MCF 10A (cell line): ENCODE measurements at regions not wholly inside any gene's neighbourhood (a gene's known extent, or its start where the extent isn't known, plus 50 kb on each side); places are given as distances from the start of the nearest gene placed in this dataset.

Source experiments
- BruUV-seq: library from RNA; stranded (reverse); fragments of 400-500 nt; replicated peaks from 2 replicates; lab custom pipeline; 2021; lab: Mats Ljungman, UMichigan
- CTCF ChIA-PET: fragments of 300-600 bp; sonication (Branson Sonifier 250); formaldehyde crosslinking; extraction: SDS; loops from one replicate; lab custom pipeline; 2021; ENCODE audit warnings: antibody characterized with exemption, inconsistent platforms; lab: Yijun Ruan, JAX
- POLR2A ChIA-PET: fragments of 300-600, 350-650 bp; sonication (Branson Sonifier 250); formaldehyde crosslinking; extraction: SDS; loops from one replicate; lab custom pipeline; 2020; ENCODE audit warnings: antibody characterized with exemption, inconsistent platforms; lab: Yijun Ruan, JAX
- DNase-seq: peaks from one replicate; pipeline ENCODE4 v3.0.0-alpha.2; 2018; ENCODE audit not compliant: unreplicated experiment
- H3K27ac Mint-ChIP-seq: one replicate; pipeline ENCODE4 v1.8.0; 2022; ENCODE audit warnings: mild to moderate bottlenecking, low read depth, mixed read lengths; ENCODE audit not compliant: unreplicated experiment
- H3K27me3 Mint-ChIP-seq: one replicate; pipeline ENCODE4 v1.8.0; 2022; ENCODE audit warnings: mixed read lengths; ENCODE audit not compliant: insufficient read depth, unreplicated experiment
- H3K36me3 Mint-ChIP-seq: one replicate; pipeline ENCODE4 v1.8.0; 2022; ENCODE audit warnings: mild to moderate bottlenecking, moderate library complexity, mixed read lengths; ENCODE audit not compliant: insufficient read depth, unreplicated experiment
- H3K4me1 Mint-ChIP-seq: one replicate; pipeline ENCODE4 v1.8.0; 2022; ENCODE audit warnings: mixed read lengths; ENCODE audit not compliant: insufficient read depth, unreplicated experiment
- H3K4me3 Mint-ChIP-seq: one replicate; pipeline ENCODE4 v1.8.0; 2022; ENCODE audit warnings: mild to moderate bottlenecking, moderate library complexity, mixed read lengths; ENCODE audit not compliant: unreplicated experiment
- H3K9me3 Mint-ChIP-seq: one replicate; pipeline ENCODE4 v1.8.0; 2022; ENCODE audit warnings: mixed read lengths; ENCODE audit not compliant: unreplicated experiment
- CTCF ChIP-seq: fragments of 200-600 bp; IDR thresholded peaks from one replicate; pipeline ENCODE4 v1.8.0; 2022; ENCODE audit warnings: antibody characterized with exemption, mild to moderate bottlenecking; ENCODE audit not compliant: unreplicated experiment
- intact Hi-C: fragments of 100-400 bp; cut with micrococcal nuclease; formaldehyde crosslinking; loops from 2 replicates; pipeline ENCODE4 v1.14.1; 2022

GRCh38 chr2:41925712-41926111 is 122.1 kb upstream of the PKDCC start:
- Mint-ChIP-seq H3K27me3 (no peaks in the 10 kb centered on the region), H3K36me3 (no peaks in the 10 kb centered on the region), H3K9me3 (no peaks in the 10 kb centered on the region), H3K4me1 (peaks cover 15% of the 10 kb centered on the region), H3K27ac (no peak overlapping the region), H3K4me3 (no peak overlapping the region)
- BruUV-seq: no TSS peak
- intact Hi-C loops: no loop called here
- no peak for DNase-seq
- CTCF ChIA-PET: interaction anchor here (1.1 to 3.0 kb wide), 2 partner anchors 57 to 163 kb away, joined by 3 to 10 read pairs; no protein-coding TSS in a partner anchor
- POLR2A ChIA-PET: interaction anchor here (0.7 kb wide), 1 partner anchor 1589 kb away, joined by 3 read pairs; no protein-coding TSS in a partner anchor
- no peak for TF ChIP-seq CTCF

GRCh38 chr2:41926614-41927580 is 120.9 kb upstream of the PKDCC start:
- peaks cover 22% of the 10 kb centered on the region for H3K4me1 Mint-ChIP-seq
- H3K4me3 Mint-ChIP-seq: no peak overlapping the region
- H3K27me3 Mint-ChIP-seq: no peaks in the 10 kb centered on the region
- H3K36me3 Mint-ChIP-seq: no peaks in the 10 kb centered on the region
- intact Hi-C loops: no loop called here
- POLR2A ChIA-PET: interaction anchor here (2.3 kb wide), 1 partner anchor 39 kb away, joined by 5 read pairs; no protein-coding TSS in a partner anchor
- BruUV-seq: no TSS peak
- no peak overlapping the region for H3K27ac Mint-ChIP-seq
- no peak for TF ChIP-seq CTCF
- no peaks in the 10 kb centered on the region for H3K9me3 Mint-ChIP-seq
- peak; percentile 75 for DNase-seq
- CTCF ChIA-PET: interaction anchor here (0.6 to 3.0 kb wide), 3 partner anchors 8 to 162 kb away, joined by 3 to 10 read pairs (median 3); no protein-coding TSS in a partner anchor

DNA sequence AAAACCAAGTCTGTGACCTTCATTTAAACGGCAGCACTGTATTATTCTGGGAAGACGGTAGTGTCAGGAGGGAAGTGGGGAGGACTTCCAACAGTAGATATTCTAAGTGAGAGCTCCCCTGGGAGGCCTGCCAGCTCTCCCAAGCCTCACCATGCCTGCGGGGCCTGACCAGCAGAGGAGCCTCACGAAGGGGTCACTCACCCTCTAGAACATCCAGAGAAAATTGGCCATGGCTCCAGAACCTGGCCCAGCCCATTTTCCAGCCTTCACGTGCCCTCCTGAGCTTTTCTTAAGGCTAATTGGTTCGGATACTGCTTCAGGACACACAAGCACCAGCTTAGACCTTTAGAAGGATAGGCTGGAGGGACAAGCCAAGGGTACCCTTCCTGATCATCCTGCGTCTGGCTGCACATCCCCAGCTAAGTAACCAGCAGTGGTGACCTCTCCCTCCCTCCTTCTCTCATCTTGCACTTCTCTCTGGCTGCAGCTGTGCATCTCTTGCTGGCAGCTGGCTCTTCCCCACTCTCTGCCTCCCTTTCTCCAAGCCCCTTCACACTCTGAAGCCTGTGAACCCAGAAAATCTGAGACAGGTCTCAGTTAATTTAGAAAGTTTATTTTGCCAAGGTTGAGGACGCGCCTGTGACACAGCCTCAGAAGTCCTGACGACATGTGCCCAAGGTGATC is 120.1 kb upstream of the PKDCC start:
- Mint-ChIP-seq H3K4me1 (peaks cover 22% of the 10 kb centered on the region), H3K27ac (peak overlapping the region; percentile 2)

More for the DNA sequence above, 120.1 kb upstream of the PKDCC start:
- H3K27me3 Mint-ChIP-seq: no peaks in the 10 kb centered on the region
- TF ChIP-seq CTCF: no peak
- BruUV-seq: no TSS peak
- H3K36me3 Mint-ChIP-seq: no peaks in the 10 kb centered on the region
- peak; percentile 36 for DNase-seq
- intact Hi-C loops: no loop called here
- H3K4me3 Mint-ChIP-seq: no peak overlapping the region
- POLR2A ChIA-PET: interaction anchor here (0.6 to 2.3 kb wide), 2 partner anchors 38 to 305 kb away, joined by 3 to 5 read pairs; no protein-coding TSS in a partner anchor
- CTCF ChIA-PET: interaction anchor here (0.6 to 3.0 kb wide), 3 partner anchors 59 to 197 kb away, joined by 3 to 10 read pairs (median 7); no protein-coding TSS in a partner anchor
- H3K9me3 Mint-ChIP-seq: no peaks in the 10 kb centered on the region
